CD4-positive, alpha-beta T cell (primary cell): ENCODE measurements at regions not wholly inside any gene's neighbourhood (a gene's known extent, or its start where the extent isn't known, plus 50 kb on each side); places are given as distances from the start of the nearest gene placed in this dataset.

ENCODE experiments used
- ATAC-seq: fragments of 200-7000 bp; cut with Tn5 transposase; one replicate; pipeline ENCODE4 v1.10.0; 2022; ENCODE audit warnings: mild to moderate bottlenecking; ENCODE audit not compliant: poor library complexity
- CTCF ChIA-PET: fragments of 350-600 bp; sonication (Branson Sonifier 250); formaldehyde crosslinking; loops from one replicate; lab custom pipeline; 2021; ENCODE audit warnings: antibody characterized with exemption, inconsistent platforms; lab: Charles Lee
- POLR2A ChIA-PET: fragments of 350-600 bp; sonication (Branson Sonifier 250); formaldehyde crosslinking; loops from one replicate; lab custom pipeline; 2021; ENCODE audit warnings: antibody characterized with exemption, inconsistent platforms; lab: Charles Lee
- DNase-seq, 14 experiments: peaks; one replicate each; pipeline ENCODE4 v3.0.0-alpha.2; 2013 to 2020; ENCODE audit warnings: mixed read lengths in 2 of 14
- H3K27ac ChIP-seq, 2 donors: one replicate each; pipeline versions ENCODE4 v1.5.1 to v1.7.0; 2013; ENCODE audit warnings: low read length in 2 of 2, low read depth in 1 of 2, mild to moderate bottlenecking in 1 of 2
- H3K27me3 ChIP-seq, 2 experiments: 1 replicate in 1 of 2; 2 replicates in 1 of 2; pipeline versions ENCODE4 v1.6.1 to v1.7.0; 2013; ENCODE audit warnings: low read length in 2 of 2, control low read depth in 1 of 2, mild to moderate bottlenecking in 1 of 2, moderate library complexity in 1 of 2; ENCODE audit not compliant: insufficient read depth in 2 of 2, control insufficient read depth in 1 of 2
- H3K36me3 ChIP-seq: one replicate; pipeline ENCODE4 v1.6.1; 2013; ENCODE audit warnings: low read length, control low read depth; ENCODE audit not compliant: insufficient read depth
- H3K4me1 ChIP-seq: one replicate; pipeline ENCODE4 v1.6.1; 2013; ENCODE audit warnings: low read length, control low read depth; ENCODE audit not compliant: insufficient read depth
- H3K4me3 ChIP-seq: one replicate; pipeline ENCODE4 v1.5.1; 2013; ENCODE audit warnings: mild to moderate bottlenecking, low read length, moderate library complexity
- H3K9me3 ChIP-seq, 2 experiments: 1 replicate in 1 of 2; 2 replicates in 1 of 2; pipeline versions ENCODE4 v1.6.1 to v1.7.0; 2013; ENCODE audit warnings: low read length in 2 of 2, mild to moderate bottlenecking in 2 of 2, control low read depth in 1 of 2, moderate library complexity in 1 of 2; ENCODE audit not compliant: control insufficient read depth in 1 of 2, insufficient read depth in 1 of 2
- H3K27ac Mint-ChIP-seq: one replicate; pipeline ENCODE4 v1.8.0; 2020; ENCODE audit warnings: mixed read lengths
- H3K27me3 Mint-ChIP-seq: one replicate; pipeline ENCODE4 v1.8.0; 2021; ENCODE audit warnings: mixed read lengths
- H3K36me3 Mint-ChIP-seq: one replicate; pipeline ENCODE4 v1.8.0; 2021; ENCODE audit warnings: low read depth, mixed read lengths
- H3K4me1 Mint-ChIP-seq: one replicate; pipeline ENCODE4 v1.8.0; 2021; ENCODE audit warnings: low read depth, mixed read lengths
- H3K4me3 Mint-ChIP-seq: one replicate; pipeline ENCODE4 v1.8.0; 2020; ENCODE audit warnings: mild to moderate bottlenecking, mixed read lengths
- H3K9me3 Mint-ChIP-seq: one replicate; pipeline ENCODE4 v1.8.0; 2020; ENCODE audit warnings: mixed read lengths
- intact Hi-C, 2 experiments: fragments of 100-400 bp; cut with DNase I in 1 of 2; cut with micrococcal nuclease in 1 of 2; formaldehyde crosslinking; loops; one replicate each; pipeline versions ENCODE4 v1.15.1 to v1.9.0; 2023 to 2025; cut with DNase I, micrococcal nuclease
- TF ChIP-seq, protein P1 (sequence below): fragments of 200-600 bp; IDR thresholded peaks from one replicate; pipeline ENCODE4 v1.8.0; 2022; ENCODE audit warnings: antibody characterized with exemption, mild to moderate bottlenecking

DNA sequence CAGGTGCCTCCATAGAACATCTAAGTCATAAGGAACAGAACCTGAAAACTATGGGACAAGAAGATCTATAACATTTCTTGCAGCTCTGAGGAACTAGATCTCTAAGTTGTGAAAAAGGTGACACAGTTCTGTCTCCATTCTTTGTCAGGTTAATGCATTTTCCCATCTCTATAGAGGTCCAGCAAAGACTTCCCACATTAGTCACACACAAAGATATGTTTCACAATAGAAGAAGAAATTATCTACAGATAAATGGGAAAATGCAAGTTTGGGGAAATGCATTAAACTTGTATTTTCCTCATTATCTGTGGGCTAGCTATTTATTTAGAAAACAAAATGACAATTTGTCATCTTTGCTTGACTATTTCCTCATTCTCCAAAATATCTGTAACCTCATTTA is 458.6 kb upstream of the PAPPA start:
- H3K36me3 Mint-ChIP-seq, result no peaks in the 10 kb centered on the region
- Histone ChIP-seq H3K4me3 (no peak overlapping the region), H3K4me1 (no peaks in the 10 kb centered on the region), H3K9me3 (no peaks in the 10 kb centered on the region), H3K27me3 (no peaks in the 10 kb centered on the region), H3K36me3 (no peaks in the 10 kb centered on the region), H3K27ac (no peak overlapping the region)
- TF ChIP-seq, protein P1, sequence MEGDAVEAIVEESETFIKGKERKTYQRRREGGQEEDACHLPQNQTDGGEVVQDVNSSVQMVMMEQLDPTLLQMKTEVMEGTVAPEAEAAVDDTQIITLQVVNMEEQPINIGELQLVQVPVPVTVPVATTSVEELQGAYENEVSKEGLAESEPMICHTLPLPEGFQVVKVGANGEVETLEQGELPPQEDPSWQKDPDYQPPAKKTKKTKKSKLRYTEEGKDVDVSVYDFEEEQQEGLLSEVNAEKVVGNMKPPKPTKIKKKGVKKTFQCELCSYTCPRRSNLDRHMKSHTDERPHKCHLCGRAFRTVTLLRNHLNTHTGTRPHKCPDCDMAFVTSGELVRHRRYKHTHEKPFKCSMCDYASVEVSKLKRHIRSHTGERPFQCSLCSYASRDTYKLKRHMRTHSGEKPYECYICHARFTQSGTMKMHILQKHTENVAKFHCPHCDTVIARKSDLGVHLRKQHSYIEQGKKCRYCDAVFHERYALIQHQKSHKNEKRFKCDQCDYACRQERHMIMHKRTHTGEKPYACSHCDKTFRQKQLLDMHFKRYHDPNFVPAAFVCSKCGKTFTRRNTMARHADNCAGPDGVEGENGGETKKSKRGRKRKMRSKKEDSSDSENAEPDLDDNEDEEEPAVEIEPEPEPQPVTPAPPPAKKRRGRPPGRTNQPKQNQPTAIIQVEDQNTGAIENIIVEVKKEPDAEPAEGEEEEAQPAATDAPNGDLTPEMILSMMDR, result no peak
- ChIA-PET CTCF (no interaction called here), POLR2A (no interaction called here)
- DNase-seq, result no peak
- H3K27me3 Mint-ChIP-seq, result peaks cover 10% of the 10 kb centered on the region
- no peak overlapping the region for H3K27ac Mint-ChIP-seq
- H3K4me1 Mint-ChIP-seq, result no peaks in the 10 kb centered on the region
- intact Hi-C loops, result no loop called here
- H3K4me3 Mint-ChIP-seq, result no peak overlapping the region
- H3K9me3 Mint-ChIP-seq, result no peaks in the 10 kb centered on the region
- no peak for ATAC-seq

DNA sequence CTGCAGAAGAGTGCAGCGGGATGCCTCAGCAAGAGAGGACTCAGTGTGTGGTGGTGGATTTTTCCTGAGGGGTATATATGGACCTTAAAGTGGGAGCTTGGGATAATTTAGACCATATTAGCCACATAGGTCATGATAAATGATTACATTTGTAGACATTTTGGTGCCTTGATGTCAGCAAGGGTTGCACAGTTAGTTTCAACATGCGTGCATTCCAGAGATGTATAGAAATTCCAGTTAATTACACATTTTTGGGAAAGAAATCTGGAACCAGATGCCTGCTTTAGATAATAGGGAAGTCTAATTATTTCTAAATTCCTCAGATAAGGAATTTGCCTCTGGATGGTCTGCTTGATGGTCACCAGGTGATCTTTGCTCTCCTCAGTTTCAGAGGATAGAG is 440.6 kb upstream of the PAPPA start:
- no peak overlapping the region for H3K27ac ChIP-seq
- Mint-ChIP-seq H3K27me3 (no peaks in the 10 kb centered on the region), H3K4me3 (no peak overlapping the region), H3K9me3 (peaks cover 1% of the 10 kb centered on the region), H3K36me3 (no peaks in the 10 kb centered on the region), H3K27ac (no peak overlapping the region), H3K4me1 (no peaks in the 10 kb centered on the region)
- CTCF ChIA-PET, result no interaction called here
- TF ChIP-seq, protein P1, result no peak
- DNase-seq (no peak), ATAC-seq (no peak)
- H3K9me3 ChIP-seq, result no peaks in the 10 kb centered on the region
- POLR2A ChIA-PET, result no interaction called here
- H3K36me3 ChIP-seq, result no peaks in the 10 kb centered on the region
- H3K4me3 ChIP-seq, result no peak overlapping the region
- intact Hi-C loops, result no loop called here
- H3K27me3 ChIP-seq, result no peaks in the 10 kb centered on the region
- no peaks in the 10 kb centered on the region for H3K4me1 ChIP-seq

DNA sequence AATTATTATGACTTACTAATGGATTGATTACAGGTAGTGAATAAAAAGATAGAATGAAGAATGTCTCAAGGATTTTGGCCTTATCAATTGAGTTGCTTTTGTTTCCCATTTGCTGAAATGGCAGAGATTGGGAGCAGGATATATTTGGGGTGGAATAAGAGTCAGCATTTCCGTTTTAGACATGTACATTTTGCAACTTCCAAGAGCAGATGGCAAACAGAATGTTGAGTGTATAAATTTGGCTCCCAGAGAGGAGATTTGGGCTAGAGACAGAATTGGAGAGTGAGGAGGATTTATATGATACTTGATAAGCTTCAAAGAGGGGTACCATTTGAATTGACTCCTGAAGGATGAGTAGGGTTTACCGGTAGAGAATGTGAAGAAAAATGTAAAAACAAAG is 437.9 kb upstream of the PAPPA start:
- intact Hi-C loops, result no loop called here
- no peaks in the 10 kb centered on the region for H3K27me3 ChIP-seq
- no peaks in the 10 kb centered on the region for H3K4me1 ChIP-seq
- H3K4me3 ChIP-seq, result no peak overlapping the region
- POLR2A ChIA-PET, result no interaction called here
- Mint-ChIP-seq H3K36me3 (no peaks in the 10 kb centered on the region), H3K4me3 (no peak overlapping the region), H3K27ac (no peak overlapping the region), H3K27me3 (no peaks in the 10 kb centered on the region), H3K9me3 (peaks cover 1% of the 10 kb centered on the region), H3K4me1 (no peaks in the 10 kb centered on the region)
- H3K36me3 ChIP-seq, result no peaks in the 10 kb centered on the region
- no peak for DNase-seq
- TF ChIP-seq, protein P1, result no peak
- H3K27ac ChIP-seq, result no peak overlapping the region
- ATAC-seq, result no peak
- no peaks in the 10 kb centered on the region for H3K9me3 ChIP-seq
- CTCF ChIA-PET, result interaction anchor here (0.5 kb wide), 1 partner anchor 339 kb away, joined by 3 read pairs; no protein-coding TSS in a partner anchor
